ENCODE measurements at regions not wholly inside any gene's neighbourhood (a gene's known extent, or its start where the extent isn't known, plus 50 kb on each side); places are given as distances from the start of the nearest gene placed in this dataset.

DNA sequence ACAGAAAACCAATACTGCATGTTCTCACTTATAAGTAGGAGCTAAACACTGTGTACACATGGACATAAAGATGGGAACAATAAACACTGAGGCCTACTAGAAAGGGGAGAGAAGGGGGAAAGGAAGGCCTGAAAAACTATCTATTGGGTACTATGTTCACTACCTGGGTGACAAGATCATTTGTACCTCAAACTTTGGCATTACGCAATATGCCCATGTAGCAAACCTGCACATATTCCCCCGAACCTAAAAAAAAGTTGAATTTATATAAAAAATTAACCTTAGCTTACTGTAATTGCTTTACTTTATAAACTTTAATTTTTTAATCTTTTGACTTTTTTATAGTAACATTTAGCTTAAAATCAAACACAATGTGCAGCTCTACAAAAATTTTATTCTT lies 237.6 kb upstream of the ATP10B start:
- TF ChIP-seq YY1 (IDR thresholded peaks at IDR 0.05; ENCODE audit: extremely low read depth, insufficient replicate concordance, low read depth, low read length), result no peak
- TF ChIP-seq, protein P1, sequence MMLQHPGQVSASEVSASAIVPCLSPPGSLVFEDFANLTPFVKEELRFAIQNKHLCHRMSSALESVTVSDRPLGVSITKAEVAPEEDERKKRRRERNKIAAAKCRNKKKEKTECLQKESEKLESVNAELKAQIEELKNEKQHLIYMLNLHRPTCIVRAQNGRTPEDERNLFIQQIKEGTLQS (IDR thresholded peaks at IDR 0.05), result no peak
- TF ChIP-seq, protein P2, sequence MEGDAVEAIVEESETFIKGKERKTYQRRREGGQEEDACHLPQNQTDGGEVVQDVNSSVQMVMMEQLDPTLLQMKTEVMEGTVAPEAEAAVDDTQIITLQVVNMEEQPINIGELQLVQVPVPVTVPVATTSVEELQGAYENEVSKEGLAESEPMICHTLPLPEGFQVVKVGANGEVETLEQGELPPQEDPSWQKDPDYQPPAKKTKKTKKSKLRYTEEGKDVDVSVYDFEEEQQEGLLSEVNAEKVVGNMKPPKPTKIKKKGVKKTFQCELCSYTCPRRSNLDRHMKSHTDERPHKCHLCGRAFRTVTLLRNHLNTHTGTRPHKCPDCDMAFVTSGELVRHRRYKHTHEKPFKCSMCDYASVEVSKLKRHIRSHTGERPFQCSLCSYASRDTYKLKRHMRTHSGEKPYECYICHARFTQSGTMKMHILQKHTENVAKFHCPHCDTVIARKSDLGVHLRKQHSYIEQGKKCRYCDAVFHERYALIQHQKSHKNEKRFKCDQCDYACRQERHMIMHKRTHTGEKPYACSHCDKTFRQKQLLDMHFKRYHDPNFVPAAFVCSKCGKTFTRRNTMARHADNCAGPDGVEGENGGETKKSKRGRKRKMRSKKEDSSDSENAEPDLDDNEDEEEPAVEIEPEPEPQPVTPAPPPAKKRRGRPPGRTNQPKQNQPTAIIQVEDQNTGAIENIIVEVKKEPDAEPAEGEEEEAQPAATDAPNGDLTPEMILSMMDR (IDR thresholded peaks at IDR 0.05 in 2 of 3, conservative IDR thresholded peaks at IDR 0.05 in 1 of 3; ENCODE audit: borderline replicate concordance in 1 of 3, insufficient read depth in 1 of 3, low read depth in 2 of 3, low read length in 2 of 3), result no peak
- no peak for TF ChIP-seq CBX3 (IDR thresholded peaks at IDR 0.05; ENCODE audit: low read depth)

All from HCT116 (cell line).